Choroid plexus epithelial cell (primary cell): ENCODE measurements at regions not wholly inside any gene's neighbourhood (a gene's known extent, or its start where the extent isn't known, plus 50 kb on each side); places are given as distances from the start of the nearest gene placed in this dataset.
"Not testable (repeated sequence)": the region's sequence is repeated elsewhere in the genome, so short reads cannot be mapped to it uniquely, and the experiment has no call there.

Source experiments
- DNase-seq: peaks from one replicate; pipeline ENCODE4 v3.0.0-alpha.2; 2010; ENCODE audit warnings: low read depth
- H3K4me3 ChIP-seq: 2 replicates; pipeline ENCODE4 v1.5.1; 2011; ENCODE audit warnings: low read depth, mild to moderate bottlenecking, control low read depth, low read length, moderate library complexity
- TF ChIP-seq, protein P1 (sequence below): conservative IDR thresholded peaks from 2 replicates; pipeline ENCODE4 v1.5.1; 2011; ENCODE audit warnings: low read depth, mild to moderate bottlenecking, control low read depth, inconsistent platforms, low read length, moderate library complexity

DNA sequence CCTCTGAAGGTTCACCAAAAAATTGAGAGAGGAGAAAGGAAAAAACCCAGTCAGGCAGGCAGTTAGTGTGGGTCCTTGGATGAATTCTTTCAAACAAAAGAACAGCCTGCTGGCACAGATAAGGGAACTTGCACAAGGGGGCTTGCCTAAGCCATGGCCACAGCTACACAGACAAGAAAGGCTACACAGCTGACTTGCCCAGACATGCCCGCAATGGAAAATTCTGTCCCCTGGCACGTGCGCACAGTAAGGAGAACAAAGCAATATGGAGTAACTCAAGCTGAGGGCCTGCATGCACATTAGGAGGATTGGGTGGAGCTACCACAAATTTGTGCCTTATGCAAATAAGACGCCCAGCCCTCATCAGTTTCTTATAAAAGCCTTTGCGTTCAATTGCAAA is 512.5 kb upstream of the HTR2C start:
- H3K4me3 ChIP-seq = no peak overlapping the region
- no peak for DNase-seq
- TF ChIP-seq, protein P1, sequence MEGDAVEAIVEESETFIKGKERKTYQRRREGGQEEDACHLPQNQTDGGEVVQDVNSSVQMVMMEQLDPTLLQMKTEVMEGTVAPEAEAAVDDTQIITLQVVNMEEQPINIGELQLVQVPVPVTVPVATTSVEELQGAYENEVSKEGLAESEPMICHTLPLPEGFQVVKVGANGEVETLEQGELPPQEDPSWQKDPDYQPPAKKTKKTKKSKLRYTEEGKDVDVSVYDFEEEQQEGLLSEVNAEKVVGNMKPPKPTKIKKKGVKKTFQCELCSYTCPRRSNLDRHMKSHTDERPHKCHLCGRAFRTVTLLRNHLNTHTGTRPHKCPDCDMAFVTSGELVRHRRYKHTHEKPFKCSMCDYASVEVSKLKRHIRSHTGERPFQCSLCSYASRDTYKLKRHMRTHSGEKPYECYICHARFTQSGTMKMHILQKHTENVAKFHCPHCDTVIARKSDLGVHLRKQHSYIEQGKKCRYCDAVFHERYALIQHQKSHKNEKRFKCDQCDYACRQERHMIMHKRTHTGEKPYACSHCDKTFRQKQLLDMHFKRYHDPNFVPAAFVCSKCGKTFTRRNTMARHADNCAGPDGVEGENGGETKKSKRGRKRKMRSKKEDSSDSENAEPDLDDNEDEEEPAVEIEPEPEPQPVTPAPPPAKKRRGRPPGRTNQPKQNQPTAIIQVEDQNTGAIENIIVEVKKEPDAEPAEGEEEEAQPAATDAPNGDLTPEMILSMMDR = no peak

DNA sequence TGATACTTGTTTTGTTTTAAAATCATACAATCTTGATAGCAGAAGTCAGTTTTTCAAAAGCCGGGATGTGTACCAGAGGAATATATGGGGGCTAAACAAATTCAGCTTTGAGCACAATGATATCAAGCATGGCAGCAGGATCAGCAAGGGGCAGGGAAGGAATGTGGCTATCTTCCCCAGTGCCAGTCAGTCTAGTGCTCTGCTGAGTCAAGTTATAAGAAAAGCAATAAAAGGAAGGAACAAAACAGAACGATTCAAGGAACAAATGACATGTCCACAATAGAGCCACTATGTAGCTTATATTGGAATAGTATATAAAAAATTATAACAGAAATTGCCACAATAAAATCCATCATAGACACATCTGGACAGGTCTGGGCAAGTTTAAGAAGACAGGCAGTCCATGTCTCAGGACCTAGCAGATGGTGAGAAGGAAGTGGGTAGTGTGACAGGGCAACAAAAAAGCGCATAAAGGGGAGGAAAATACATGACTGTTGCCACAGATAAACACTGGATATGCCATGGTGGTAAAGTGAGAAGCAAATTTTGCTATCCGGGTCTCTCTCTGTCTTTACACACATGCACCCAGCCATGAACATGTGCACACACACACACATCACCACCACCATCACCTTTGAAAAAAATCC is 518.2 kb upstream of the HTR2C start:
- no peak for DNase-seq
- H3K4me3 ChIP-seq = no peak overlapping the region
- TF ChIP-seq, protein P1 = no peak

DNA sequence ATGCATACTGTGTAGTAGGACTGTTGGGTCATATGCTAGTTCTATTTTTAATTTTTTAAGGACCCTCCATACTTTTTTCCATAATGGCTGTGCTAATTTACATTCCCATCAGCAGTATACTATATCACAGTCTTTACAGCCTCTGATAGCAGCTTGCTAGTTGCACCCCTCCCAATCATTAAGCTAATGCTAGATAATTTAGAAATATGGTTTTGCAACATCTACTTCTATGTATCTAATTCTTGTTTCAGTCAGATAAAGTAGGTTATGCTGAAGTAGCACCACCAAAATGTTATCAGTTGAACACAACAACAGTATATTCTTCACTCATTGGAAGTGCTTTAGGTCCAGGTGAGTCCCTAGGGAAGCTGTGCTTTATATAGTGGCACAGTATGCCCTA is 522.7 kb upstream of the HTR2C start:
- TF ChIP-seq, protein P1 = no peak
- no peak overlapping the region for H3K4me3 ChIP-seq
- no peak for DNase-seq

DNA sequence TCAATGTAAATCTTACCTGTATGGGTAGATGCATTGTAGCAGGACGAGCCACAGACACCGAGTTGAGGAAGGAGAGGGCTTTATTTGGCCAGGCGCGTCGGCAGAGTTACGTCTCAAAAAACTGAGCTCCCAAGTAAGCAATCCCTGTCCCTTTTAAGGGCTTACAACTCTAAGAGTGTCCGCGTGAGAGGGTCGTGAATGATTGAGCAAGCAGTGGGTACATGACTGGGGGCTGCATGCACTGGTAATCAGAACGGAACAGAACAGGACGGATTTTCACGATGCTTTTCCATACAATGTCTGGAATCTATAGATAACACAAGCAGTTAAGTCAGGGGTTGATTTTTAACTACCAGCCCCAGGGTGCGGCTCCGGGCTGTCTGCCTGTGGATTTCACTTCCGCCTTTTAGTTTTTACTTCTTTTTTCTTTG is 524.9 kb upstream of the HTR2C start:
- no peak overlapping the region for H3K4me3 ChIP-seq
- TF ChIP-seq, protein P1 = no peak
- DNase-seq = no peak

DNA sequence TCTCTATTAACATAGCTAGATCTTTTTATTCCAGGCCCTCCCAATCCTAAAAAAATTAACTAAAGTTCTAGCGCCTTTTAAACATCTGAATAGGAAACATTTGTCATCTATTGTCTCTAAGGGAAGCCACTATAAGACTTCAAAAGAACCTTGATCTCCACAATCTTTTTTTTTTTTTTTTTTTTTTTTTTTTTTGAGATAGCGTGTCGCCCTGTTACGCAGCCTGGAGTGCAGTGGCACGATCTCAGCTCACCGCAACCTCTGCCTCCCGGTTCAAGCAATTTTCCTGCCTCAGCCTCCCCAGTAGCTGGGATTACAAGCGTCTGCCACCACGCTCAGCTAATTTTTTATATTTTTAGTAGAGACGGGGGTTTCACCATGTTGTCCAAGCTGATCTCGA is 526.5 kb upstream of the HTR2C start:
- not testable (repeated sequence) for DNase-seq

DNA sequence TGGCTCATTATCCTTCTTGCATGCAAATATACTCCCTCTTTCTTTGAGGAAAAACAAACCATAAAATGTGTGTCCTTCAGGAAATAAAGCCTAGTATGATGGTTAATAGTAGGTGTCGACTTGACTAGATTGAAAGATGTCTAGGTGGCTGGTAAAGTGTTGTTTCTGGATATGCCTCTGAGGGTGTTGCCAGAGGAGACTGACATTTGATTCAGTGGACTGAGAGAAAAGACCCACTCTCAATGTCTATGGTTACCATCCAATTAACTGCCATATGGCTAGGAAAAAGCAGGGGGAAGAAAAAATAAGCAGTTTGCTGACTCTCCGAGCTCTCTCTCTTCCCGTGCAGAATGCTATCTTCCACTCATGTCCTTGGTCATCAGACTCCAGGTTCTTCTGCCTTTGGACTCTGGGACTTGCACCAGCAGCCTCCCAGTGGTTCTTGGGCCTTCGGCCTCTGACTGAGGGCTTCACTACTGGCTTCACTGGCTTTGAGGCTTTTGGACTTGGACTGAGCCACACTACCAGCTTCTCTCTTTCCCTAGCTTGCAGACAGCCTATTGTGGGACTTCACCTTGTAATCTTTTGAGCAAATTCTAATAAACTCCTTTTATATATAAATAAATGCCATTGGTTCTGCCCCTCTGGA is 532.1 kb upstream of the HTR2C start:
- TF ChIP-seq, protein P1 = no peak
- no peak for DNase-seq

More for the DNA sequence above, 526.5 kb upstream of the HTR2C start:
- not testable (repeated sequence) for H3K4me3 ChIP-seq

DNA sequence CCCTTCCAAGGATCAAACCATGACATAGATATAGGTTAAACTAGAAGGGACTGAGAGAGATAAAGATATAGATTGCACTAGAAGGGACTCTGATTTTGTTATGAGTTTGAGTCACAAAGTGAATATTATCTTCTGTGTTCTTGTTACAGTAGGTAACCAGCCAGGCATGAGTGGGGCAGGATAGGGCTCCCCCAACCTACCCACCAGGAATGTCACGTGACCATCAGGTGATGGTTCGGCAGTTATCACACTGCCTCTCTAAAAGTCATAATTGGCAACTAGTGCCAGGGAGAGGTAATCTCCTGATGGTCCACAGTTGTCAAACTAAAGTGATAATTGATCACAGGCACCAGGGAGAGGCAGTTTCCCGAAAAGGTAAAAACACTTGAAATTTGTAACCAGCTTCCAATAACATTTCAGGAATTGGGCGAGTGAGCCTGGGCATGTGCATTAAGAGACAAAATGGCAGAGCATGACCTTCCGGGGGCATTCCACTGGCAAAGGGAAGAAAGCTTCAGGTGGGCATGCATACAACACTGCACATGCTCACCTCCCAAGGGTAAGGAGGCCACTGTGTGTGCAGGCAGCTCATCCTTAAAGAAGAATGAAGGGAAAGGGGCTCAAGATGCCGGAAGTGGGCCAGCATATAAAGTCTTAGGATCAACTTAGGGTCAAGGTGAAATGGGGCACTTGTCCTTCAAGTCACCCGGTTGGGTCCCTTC is 533.6 kb upstream of the HTR2C start:
- no peak overlapping the region for H3K4me3 ChIP-seq
- DNase-seq = no peak
- TF ChIP-seq, protein P1 = no peak

More for the DNA sequence above, 532.1 kb upstream of the HTR2C start:
- H3K4me3 ChIP-seq = no peak overlapping the region
